Retina (tissue), 1 donor: ENCODE measurements at regions not wholly inside any gene's neighbourhood (a gene's known extent, or its start where the extent isn't known, plus 50 kb on each side); places are given as distances from the start of the nearest gene placed in this dataset.
"Not testable (repeated sequence)": the region's sequence is repeated elsewhere in the genome, so short reads cannot be mapped to it uniquely, and the experiment has no call there.

Source experiments
- DNase-seq: peaks from one replicate; pipeline ENCODE4 v3.0.0-alpha.2; 2016

- no peak for DNase-seq
Observed at GRCh38 chrX:121307449-121307848, 260.0 kb downstream of the GLUD2 start.

GRCh38 chrX:121308276-121308805, 260.9 kb downstream of the GLUD2 start:
- no peak for DNase-seq

- no peak for DNase-seq
Observed at GRCh38 chrX:121310820-121311219, 263.4 kb downstream of the GLUD2 start.

DNA sequence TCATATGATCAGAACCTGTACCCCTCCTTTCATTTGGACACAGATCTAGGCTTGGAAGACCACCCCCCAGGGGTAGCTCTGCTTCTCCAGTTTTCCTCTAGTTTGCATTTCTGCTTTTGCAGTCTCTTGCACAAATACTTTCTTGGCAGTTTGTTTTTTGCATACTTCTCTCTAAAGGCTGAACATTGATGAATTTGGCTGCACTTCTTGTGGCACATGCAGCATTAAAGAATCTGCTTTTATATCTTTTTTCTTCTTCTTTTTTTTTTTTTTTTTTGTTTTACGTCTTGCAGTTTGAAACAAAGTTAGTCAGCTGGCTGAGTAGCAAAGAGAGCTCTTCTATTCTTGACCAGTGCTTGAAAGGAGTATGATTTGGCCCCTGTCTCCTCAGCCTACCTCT, 273.0 kb downstream of the GLUD2 start:
- DNase-seq: no peak

DNA sequence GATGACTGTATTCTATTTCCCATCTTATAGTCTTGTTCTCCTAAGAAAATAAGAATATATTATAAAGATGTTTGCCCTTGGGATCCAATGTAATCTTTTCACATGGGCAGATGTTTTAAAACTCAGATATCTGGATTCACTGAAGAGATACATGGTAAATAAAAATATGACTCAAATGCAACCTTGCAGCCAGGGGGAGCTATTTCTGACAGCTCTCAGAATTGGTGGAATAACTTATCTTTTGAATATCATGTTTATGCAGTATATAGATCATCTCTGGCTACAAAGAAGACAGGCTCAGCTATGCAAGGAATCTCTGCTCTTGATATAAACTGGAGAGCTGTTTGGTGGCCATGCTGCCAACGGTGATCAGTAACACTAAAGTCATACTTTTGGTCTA, 274.7 kb downstream of the GLUD2 start:
- no peak for DNase-seq

DNA sequence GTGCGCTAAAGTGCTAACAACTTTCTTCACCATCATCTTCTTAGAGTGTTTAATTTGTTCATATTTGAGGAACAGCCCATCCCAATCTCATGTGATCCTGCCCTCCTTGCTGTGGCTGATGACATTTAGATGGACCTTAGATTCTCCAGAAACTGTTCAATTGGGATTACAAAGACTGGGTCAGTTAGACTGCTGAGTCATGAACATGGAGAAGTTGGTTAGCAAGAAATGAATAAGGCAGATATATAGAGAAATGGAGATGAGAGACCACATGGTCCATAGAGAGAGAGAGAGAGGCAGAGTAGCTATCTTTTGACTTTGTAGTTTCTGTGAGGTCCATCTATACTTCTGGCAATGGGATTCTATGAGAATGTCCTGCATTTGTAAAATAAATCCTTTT, 275.9 kb downstream of the GLUD2 start:
- no peak for DNase-seq

DNA sequence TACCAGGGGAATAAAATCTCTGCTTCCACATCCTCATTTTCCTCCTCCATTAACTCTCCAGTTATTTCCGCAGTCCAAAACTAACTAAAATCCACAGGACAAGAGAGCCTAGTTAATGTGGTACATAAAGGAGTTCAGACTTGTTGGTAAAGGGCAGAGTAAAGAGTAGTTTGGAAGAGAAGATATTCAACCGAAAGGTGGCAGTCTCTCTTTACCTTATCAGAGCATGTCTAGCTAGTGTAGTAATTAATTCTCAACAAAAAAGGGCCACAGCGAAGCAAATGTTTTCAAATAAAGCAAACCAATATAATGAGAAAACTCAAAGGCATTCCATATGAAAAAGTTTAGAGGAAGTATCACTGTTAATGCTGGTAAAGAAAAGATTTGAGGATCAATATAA, 286.5 kb downstream of the GLUD2 start:
- DNase-seq: no peak

DNA sequence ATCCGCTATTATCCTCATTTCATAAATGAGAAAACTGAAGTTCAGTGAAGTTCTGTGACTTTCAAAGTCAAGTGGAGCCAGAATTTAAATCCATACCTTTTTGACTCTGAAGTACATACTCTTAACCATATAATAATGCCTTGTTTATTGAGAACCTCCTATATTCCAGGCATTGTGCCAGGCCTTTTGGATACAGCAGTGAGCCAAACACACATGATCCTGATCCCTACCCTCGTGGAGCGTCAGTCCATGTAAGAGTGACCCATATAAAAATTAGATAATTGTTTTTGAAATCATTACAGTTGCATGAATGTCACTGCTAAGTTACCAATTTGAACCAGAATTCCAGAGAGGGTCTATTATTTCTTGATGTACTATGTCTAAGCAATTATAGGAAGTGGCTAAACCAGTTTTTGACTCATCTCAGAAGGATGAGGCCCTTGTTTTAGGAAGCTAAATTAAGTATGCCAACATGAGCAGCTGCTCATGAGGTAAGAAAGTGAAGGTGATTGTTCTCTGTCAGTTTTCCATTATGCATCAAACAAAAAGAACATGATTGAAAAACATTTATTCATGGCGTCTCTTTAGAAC, 289.5 kb downstream of the GLUD2 start:
- no peak for DNase-seq

- no peak for DNase-seq
Observed at GRCh38 chrX:121337816-121338215, 290.4 kb downstream of the GLUD2 start.

DNA sequence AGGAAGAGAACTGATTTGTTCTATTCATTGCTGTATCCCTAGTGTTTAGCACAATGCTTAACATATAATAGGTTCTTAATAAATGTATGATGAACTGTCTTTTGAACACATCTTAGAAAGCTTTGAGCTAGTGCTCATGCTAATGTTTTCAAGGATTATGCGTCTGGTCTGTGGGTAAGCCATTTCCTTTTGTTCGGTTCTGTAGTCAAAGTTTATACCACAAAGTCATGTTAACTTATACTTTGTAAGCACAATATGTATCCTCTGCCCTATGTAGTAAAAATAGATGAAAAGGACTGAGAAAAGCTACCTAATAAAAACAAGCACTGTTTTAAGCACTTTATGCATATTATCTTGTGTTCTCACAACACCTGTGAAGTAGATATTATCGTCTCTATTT, 301.9 kb downstream of the GLUD2 start:
- DNase-seq: no peak

DNA sequence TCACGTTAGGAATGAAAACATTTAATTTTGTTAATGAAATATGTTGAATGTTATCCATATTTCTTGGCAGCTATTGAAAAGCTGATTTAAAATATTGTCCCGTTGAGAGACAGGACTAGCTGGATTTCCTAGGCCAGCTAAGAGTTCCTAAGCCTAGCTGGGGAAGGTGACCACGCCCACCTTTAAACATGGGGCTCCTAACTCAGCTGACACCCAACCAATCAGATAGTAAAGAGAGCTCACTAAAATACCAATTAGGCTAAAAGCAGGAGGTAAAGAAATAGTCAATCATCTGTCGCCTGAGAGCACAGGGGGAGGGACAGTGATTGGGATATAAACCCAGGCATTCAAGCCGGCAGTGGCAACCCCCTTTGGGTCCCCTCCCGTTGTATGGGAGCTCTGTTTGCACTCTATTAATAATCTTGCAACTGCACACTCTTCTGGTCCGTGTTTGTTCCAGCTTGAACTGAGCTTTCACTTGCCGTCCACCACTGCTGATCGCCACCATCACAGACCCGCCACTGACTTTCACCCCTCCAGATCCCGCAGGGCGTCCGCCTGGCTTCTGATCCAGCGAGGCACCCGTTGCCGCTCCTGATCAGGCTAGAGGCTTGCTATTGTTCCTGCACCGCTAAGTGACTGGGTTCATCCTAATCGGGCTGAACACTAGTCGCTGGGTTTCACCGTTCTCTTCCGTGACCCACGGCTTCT, 308.9 kb downstream of the GLUD2 start:
- no peak for DNase-seq

DNA sequence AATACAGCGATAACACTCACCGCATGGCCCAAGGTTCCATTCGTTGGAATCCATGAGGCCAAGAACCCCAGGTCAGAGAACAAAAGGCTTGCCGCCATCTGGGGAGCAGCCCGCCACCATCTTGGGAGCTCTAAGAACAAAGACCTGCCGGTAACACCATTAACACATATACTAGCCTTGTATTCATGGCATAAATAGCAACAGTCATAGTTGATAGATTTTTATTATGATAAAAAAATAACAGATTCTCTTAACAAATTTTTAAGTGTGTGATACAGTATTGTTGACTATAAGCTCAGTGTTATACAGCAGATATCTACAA, 309.4 kb downstream of the GLUD2 start:
- no peak for DNase-seq

- no peak for DNase-seq
Observed at GRCh38 chrX:121360280-121360679, 312.9 kb downstream of the GLUD2 start.

- DNase-seq: no peak
Observed at GRCh38 chrX:121365572-121366161, 318.3 kb downstream of the GLUD2 start.

GRCh38 chrX:121374471-121374870, 327.1 kb downstream of the GLUD2 start:
- DNase-seq: no peak

GRCh38 chrX:121381915-121382314, 334.5 kb downstream of the GLUD2 start:
- DNase-seq: not testable (repeated sequence)

GRCh38 chrX:121389976-121390714, 342.7 kb downstream of the GLUD2 start:
- no peak for DNase-seq

- DNase-seq: no peak
Observed at GRCh38 chrX:121405826-121406225, 358.4 kb downstream of the GLUD2 start.

- DNase-seq: no peak
Observed at GRCh38 chrX:121407627-121408026, 360.2 kb downstream of the GLUD2 start.

DNA sequence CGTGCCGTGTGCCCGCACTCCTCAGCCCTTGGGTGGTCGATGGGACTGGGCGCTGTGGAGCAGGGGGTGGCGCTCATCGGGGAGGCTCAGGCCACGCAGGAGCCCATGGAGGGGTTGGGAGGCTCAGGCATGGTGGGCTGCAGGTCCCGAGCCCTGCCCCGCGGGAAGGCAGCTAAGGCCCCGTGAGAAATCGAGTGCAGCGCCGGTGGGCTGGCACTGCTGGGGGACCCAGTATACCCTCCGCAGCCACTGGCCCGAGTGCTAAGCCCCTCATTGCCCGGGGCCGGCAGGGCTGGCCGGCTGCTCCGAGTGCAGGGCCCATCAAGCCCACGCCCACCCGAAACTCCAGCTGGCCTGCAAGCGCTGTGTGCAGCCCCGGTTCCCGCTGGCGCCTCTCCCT, 384.1 kb downstream of the GLUD2 start:
- not testable (repeated sequence) for DNase-seq

- DNase-seq: no peak
Observed at GRCh38 chrX:121433289-121433688, 385.9 kb downstream of the GLUD2 start.

- DNase-seq: not testable (repeated sequence)
Observed at GRCh38 chrX:121437666-121438065, 390.3 kb downstream of the GLUD2 start.

DNA sequence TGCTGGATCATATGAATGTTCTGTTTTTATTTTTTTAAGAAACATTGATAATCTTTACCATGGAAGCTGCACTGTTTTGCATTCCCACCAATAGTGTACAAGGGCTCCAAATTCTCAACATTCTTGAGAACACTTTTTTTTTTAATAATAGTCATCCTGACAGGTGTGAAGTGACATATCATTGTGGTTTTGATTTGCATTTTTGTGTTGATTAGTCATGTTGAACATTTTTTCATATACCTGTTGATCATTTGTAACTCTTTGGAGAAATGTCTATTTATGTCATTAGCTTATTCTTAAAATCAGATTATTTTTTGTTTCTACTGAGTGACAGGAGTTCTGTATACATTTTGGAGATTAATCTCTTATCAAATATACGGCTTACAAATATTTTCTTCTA, 408.5 kb downstream of the GLUD2 start:
- DNase-seq: no peak

DNA sequence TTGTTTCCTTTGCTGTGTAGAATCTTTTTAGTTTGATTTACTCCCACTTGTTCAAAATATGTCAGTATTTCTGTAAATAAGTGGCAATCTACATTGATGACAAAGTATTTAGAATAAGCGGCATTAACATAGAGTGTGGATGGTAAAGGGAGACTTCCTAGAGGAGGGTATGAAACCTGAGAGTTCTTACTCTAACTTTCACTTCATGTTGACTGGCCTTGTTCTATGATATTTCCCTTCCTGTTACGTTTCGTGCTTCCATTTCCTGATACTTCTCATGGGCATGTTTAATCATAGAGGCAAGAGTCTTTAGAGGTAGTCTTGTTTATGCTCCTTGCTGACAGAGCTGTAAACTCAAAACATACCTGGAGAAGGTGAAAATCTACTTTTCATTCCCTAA, 408.9 kb downstream of the GLUD2 start:
- no peak for DNase-seq
